Esophagus muscularis mucosa (tissue), 4 donors: ENCODE measurements at regions not wholly inside any gene's neighbourhood (a gene's known extent, or its start where the extent isn't known, plus 50 kb on each side); places are given as distances from the start of the nearest gene placed in this dataset.
"Not testable (repeated sequence)": the region's sequence is repeated elsewhere in the genome, so short reads cannot be mapped to it uniquely, and the experiment has no call there.

Experiments used
- DNase-seq: peaks from one replicate; pipeline ENCODE4 v3.0.0-alpha.2; 2017; ENCODE audit errors: extremely low spot score
- H3K27ac ChIP-seq, 4 donors: fragments of 200-600 bp; sonication (generic); replicated peaks in 1 of 4; 1 replicate in 3 of 4; 2 replicates in 1 of 4; pipeline ENCODE4 v1.5.1; 2016 to 2019; ENCODE audit warnings: mild to moderate bottlenecking in 1 of 4
- H3K27me3 ChIP-seq, 4 donors: fragments of 200-600 bp; sonication (generic); one replicate each; pipeline versions ENCODE4 v1.5.1 to v1.6.0; 2016 to 2019
- H3K36me3 ChIP-seq, 4 donors: fragments of 200-600 bp; sonication (generic); one replicate each; pipeline ENCODE4 v1.5.1; 2016 to 2019
- H3K4me1 ChIP-seq, 4 donors: fragments of 200-600 bp; sonication (generic); one replicate each; pipeline ENCODE4 v1.5.1; 2016 to 2019
- H3K4me3 ChIP-seq, 4 donors: fragments of 200-600 bp; sonication (generic); 1 replicate in 2 of 4; 2 replicates in 2 of 4; pipeline ENCODE4 v1.5.1; 2016 to 2019; ENCODE audit warnings: mild to moderate bottlenecking in 4 of 4, moderate library complexity in 1 of 4
- H3K9me3 ChIP-seq, 4 donors: fragments of 200-600 bp; sonication (generic); 1 replicate in 3 of 4; 2 replicates in 1 of 4; pipeline ENCODE4 v1.5.1; 2016 to 2019
- EP300 ChIP-seq: sonication (generic); formaldehyde crosslinking; IDR thresholded peaks from one replicate; pipeline ENCODE4 v1.6.1; 2017; ENCODE audit warnings: antibody characterized with exemption
- POLR2A ChIP-seq: fragments of 450-650 bp; IDR thresholded peaks from one replicate; pipeline ENCODE4 v1.6.1; 2017; ENCODE audit warnings: antibody characterized with exemption, moderate library complexity, mild to moderate bottlenecking, low read depth
- POLR2AphosphoS5 ChIP-seq, 2 donors: sonication (generic); formaldehyde crosslinking; IDR thresholded peaks; one replicate each; pipeline ENCODE4 v1.6.1; 2017; ENCODE audit warnings: antibody characterized with exemption in 2 of 2
- WGBS: methylation state at CpG from one replicate; pipeline ENCODE4 v1.1.5; 2018; 5-methylcytosine and 5-hydroxymethylcytosine counted together
- intact Hi-C: fragments of 100-400 bp; cut with DNase I; formaldehyde crosslinking; loops from one replicate; pipeline ENCODE4 v1.15.1; 2023
- TF ChIP-seq, protein P1 (sequence below), 3 experiments: fragments of 200-600 bp in 2 of 3; fragments of 450-650 bp in 1 of 3; sonication (generic) in 2 of 3; IDR thresholded peaks; one replicate each; pipeline ENCODE4 v1.5.1; 2017 to 2019; ENCODE audit warnings: antibody characterized with exemption in 3 of 3, mild to moderate bottlenecking in 2 of 3, moderate library complexity in 1 of 3

DNA sequence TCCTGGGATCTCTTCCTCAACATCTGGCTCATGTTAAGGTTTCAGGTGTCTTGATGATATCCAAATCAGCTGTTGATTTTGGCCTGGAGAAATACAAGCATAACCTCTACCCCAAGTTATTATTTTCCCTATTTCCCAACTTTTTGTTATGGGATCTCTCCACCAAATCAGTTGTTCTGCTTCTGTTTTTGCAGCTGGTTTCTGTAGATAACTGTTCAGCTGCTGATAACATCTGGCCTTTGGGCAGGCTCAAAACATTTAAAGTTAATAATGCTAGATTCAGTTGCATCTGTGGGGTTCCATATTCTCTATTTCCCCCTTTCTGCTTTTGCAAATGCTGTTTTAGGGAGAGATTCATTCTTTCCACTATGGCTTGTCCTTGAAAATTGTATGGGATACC lies 430.0 kb upstream of the SGO1 start:
- DNase-seq, H3K4me1 ChIP-seq, H3K4me3 ChIP-seq, H3K36me3 ChIP-seq, H3K27me3 ChIP-seq, intact Hi-C loops, H3K27ac ChIP-seq: not testable (repeated sequence)
- peaks cover 0 to 38% (median 26%) of the 10 kb centered on the region in 4 donors for H3K9me3 ChIP-seq

DNA sequence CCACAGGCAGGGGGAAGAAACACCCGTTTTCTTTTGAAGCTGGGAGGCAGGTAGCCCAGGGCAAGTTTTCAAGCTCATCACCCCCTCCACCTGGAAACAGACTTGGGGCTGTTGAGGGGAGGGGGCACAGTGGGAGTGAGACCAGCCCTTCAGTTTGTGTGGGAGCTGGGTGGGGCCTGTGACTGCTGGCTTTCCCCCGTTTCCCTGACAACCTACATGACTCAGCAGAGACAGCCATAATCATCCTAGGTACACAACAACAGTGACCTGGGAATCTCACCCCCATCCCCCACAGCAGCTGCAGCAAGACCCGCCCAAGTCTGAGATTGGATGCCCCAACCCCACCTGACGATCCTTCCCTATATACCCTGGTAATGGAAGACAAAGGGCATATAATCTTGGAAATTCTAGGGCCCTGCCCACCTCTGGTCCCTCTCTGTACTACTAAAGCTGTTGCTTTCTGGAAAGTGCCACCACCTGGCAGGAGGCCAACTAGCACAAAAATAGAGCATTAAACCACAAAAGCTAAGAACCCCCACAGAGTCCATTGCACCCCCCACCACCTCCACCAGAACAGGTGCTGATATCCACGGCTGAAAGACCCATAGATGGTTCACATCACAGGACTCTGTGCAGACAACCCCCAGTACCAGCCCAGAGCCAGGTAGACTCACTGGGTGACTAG lies 422.2 kb upstream of the SGO1 start:
- intact Hi-C loops: no loop called here
- WGBS: 82% methylated on average over 5 of the region's 5 CpGs
- H3K27me3 ChIP-seq: no peaks in the 10 kb centered on the region
- no peaks in the 10 kb centered on the region for H3K4me1 ChIP-seq
- DNase-seq: no peak
- no peak overlapping the region for H3K27ac ChIP-seq
- H3K4me3 ChIP-seq: no peak overlapping the region
- H3K36me3 ChIP-seq: no peaks in the 10 kb centered on the region
- peaks cover 0 to 57% (median 29%) of the 10 kb centered on the region in 4 donors for H3K9me3 ChIP-seq
- no peak for TF ChIP-seq POLR2A
- TF ChIP-seq POLR2AphosphoS5 (IDR thresholded peaks at IDR 0.05): no peak
- TF ChIP-seq, protein P1, sequence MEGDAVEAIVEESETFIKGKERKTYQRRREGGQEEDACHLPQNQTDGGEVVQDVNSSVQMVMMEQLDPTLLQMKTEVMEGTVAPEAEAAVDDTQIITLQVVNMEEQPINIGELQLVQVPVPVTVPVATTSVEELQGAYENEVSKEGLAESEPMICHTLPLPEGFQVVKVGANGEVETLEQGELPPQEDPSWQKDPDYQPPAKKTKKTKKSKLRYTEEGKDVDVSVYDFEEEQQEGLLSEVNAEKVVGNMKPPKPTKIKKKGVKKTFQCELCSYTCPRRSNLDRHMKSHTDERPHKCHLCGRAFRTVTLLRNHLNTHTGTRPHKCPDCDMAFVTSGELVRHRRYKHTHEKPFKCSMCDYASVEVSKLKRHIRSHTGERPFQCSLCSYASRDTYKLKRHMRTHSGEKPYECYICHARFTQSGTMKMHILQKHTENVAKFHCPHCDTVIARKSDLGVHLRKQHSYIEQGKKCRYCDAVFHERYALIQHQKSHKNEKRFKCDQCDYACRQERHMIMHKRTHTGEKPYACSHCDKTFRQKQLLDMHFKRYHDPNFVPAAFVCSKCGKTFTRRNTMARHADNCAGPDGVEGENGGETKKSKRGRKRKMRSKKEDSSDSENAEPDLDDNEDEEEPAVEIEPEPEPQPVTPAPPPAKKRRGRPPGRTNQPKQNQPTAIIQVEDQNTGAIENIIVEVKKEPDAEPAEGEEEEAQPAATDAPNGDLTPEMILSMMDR (IDR thresholded peaks at IDR 0.05): no peak
- no peak for TF ChIP-seq EP300

- no peak for TF ChIP-seq POLR2A
- TF ChIP-seq EP300: no peak
- TF ChIP-seq POLR2AphosphoS5 (IDR thresholded peaks at IDR 0.05): no peak
- TF ChIP-seq, protein P1 (IDR thresholded peaks at IDR 0.05): no peak
- intact Hi-C loops: no loop called here
- Histone ChIP-seq H3K36me3 (no peaks in the 10 kb centered on the region), H3K4me3 (no peak overlapping the region), H3K27me3 (no peaks in the 10 kb centered on the region), H3K9me3 (peaks cover 0 to 23% (median 6%) of the 10 kb centered on the region in 4 donors), H3K27ac (no peak overlapping the region), H3K4me1 (no peaks in the 10 kb centered on the region)
- no peak for DNase-seq
Measured at GRCh38 chr3:20604659-20605058, 418.7 kb upstream of the SGO1 start.

DNA sequence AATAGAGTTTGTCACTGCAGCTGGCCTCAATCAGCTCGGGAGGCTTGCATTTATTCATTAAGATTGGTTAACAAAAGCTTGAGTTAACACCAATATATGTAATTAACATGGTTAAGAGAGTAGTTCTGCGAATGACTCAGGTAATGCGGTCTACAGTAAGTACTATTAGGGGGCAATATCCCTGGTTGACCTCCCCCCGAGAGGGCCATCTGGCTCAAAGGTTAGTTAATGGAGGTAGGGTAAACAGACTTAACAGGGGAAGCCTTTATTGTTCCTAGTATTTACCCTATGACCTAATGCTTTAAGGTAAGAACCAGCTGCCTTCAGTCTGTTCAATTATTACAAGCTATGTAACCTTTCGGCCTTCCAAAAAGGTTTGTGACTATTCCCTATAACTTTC lies 403.3 kb upstream of the SGO1 start:
- TF ChIP-seq POLR2AphosphoS5 (IDR thresholded peaks at IDR 0.05): no peak
- TF ChIP-seq EP300: no peak
- no peak for TF ChIP-seq POLR2A
- TF ChIP-seq, protein P1 (IDR thresholded peaks at IDR 0.05): no peak
- Histone ChIP-seq H3K27me3 (no peaks in the 10 kb centered on the region), H3K4me3 (no peak overlapping the region), H3K27ac (no peak overlapping the region), H3K36me3 (no peaks in the 10 kb centered on the region), H3K9me3 (peaks cover 0 to 6% (median 0%) of the 10 kb centered on the region in 4 donors), H3K4me1 (peaks cover 0 to 7% (median 2%) of the 10 kb centered on the region in 4 donors)
- 93% methylated on average over 5 of the region's 5 CpGs for WGBS
- DNase-seq: no peak
- intact Hi-C loops: no loop called here

GRCh38 chr3:20588781-20589180 lies 402.8 kb upstream of the SGO1 start:
- no peak for DNase-seq
- no peak for TF ChIP-seq EP300
- TF ChIP-seq, protein P1 (IDR thresholded peaks at IDR 0.05): no peak
- H3K4me3 ChIP-seq: no peak overlapping the region
- no peak overlapping the region for H3K27ac ChIP-seq
- H3K36me3 ChIP-seq: no peaks in the 10 kb centered on the region
- intact Hi-C loops: no loop called here
- 96% methylated on average over 10 of the region's 10 CpGs for WGBS
- no peaks in the 10 kb centered on the region for H3K27me3 ChIP-seq
- H3K9me3 ChIP-seq: peaks cover 0 to 6% (median 0%) of the 10 kb centered on the region in 4 donors
- H3K4me1 ChIP-seq: peaks cover 0 to 7% (median 2%) of the 10 kb centered on the region in 4 donors
